OCI-LY7 (cell line): ENCODE measurements at regions not wholly inside any gene's neighbourhood (a gene's known extent, or its start where the extent isn't known, plus 50 kb on each side); places are given as distances from the start of the nearest gene placed in this dataset.

Experiments
- BruUV-seq: library from RNA; stranded (reverse); fragments of 400-500 nt; replicated peaks from 2 replicates; lab custom pipeline; 2021; lab: Mats Ljungman, UMichigan
- CTCF ChIA-PET: fragments of 300-600 bp; sonication (Branson Sonifier 250); formaldehyde crosslinking; loops from one replicate; lab custom pipeline; 2022; ENCODE audit warnings: antibody characterized with exemption; ENCODE audit not compliant: unreplicated experiment; lab: Charles Lee
- POLR2A ChIA-PET: fragments of 300-600 bp; sonication (Branson Sonifier 250); formaldehyde crosslinking; loops from one replicate; lab custom pipeline; 2022; ENCODE audit warnings: antibody characterized with exemption; lab: Charles Lee
- DNase-seq: peaks from one replicate; pipeline ENCODE4 v3.0.0-alpha.2; 2015; ENCODE audit warnings: low spot score
- H2AFZ ChIP-seq: fragments of 200-600 bp; sonication (generic), shearing (Covaris generic); 2 replicates; pipeline ENCODE4 v1.6.1; 2014; ENCODE audit warnings: mild to moderate bottlenecking, antibody characterized with exemption, low read length, moderate library complexity
- H3K27ac ChIP-seq: fragments of 200-600 bp; sonication (generic); 2 replicates; pipeline ENCODE4 v1.5.1; 2014; ENCODE audit warnings: mixed run types, low read depth, mild to moderate bottlenecking, moderate library complexity, low read length, inconsistent platforms; ENCODE audit not compliant: poor library complexity, severe bottlenecking
- H3K36me3 ChIP-seq: fragments of 200-600 bp; sonication (generic); 2 replicates; pipeline ENCODE4 v1.6.1; 2014; ENCODE audit warnings: mild to moderate bottlenecking, antibody characterized with exemption, low read length, moderate library complexity, mixed read lengths; ENCODE audit not compliant: insufficient read depth
- H3K4me1 ChIP-seq: fragments of 200-600 bp; sonication (generic); 2 replicates; pipeline ENCODE4 v1.5.1; 2014; ENCODE audit warnings: mild to moderate bottlenecking, low read length; ENCODE audit not compliant: insufficient read depth, poor library complexity, severe bottlenecking
- H3K4me2 ChIP-seq: fragments of 200-600 bp; sonication (generic); 2 replicates; pipeline ENCODE4 v1.6.1; 2014; ENCODE audit warnings: mild to moderate bottlenecking, low read length
- H3K4me3 ChIP-seq: fragments of 200-600 bp; sonication (generic); 2 replicates; pipeline ENCODE4 v1.5.1; 2014; ENCODE audit warnings: mild to moderate bottlenecking, low read depth, low read length; ENCODE audit not compliant: poor library complexity, severe bottlenecking
- H3K79me2 ChIP-seq: fragments of 200-600 bp; sonication (generic); 2 replicates; pipeline ENCODE4 v1.6.1; 2016; ENCODE audit warnings: low read depth, mild to moderate bottlenecking, low read length, moderate library complexity, mixed read lengths; ENCODE audit not compliant: insufficient read depth
- H3K9me2 ChIP-seq: fragments of 200-600 bp; sonication (generic); 2 replicates; pipeline ENCODE4 v1.6.1; 2016; ENCODE audit warnings: mild to moderate bottlenecking, low read length, mixed read lengths; ENCODE audit not compliant: insufficient read depth
- H3K9me3 ChIP-seq: fragments of 200-600 bp; sonication (generic); 2 replicates; pipeline ENCODE4 v1.6.1; 2014; ENCODE audit warnings: mild to moderate bottlenecking, mixed run types, low read length, mixed read lengths
- H4K20me1 ChIP-seq: fragments of 200-600 bp; sonication (generic); 2 replicates; pipeline ENCODE4 v1.6.1; 2014; ENCODE audit warnings: mild to moderate bottlenecking, antibody characterized with exemption, low read length, moderate library complexity, mixed read lengths; ENCODE audit not compliant: insufficient read depth
- EZH2phosphoT487 ChIP-seq: fragments of 200-600 bp; sonication (generic); IDR thresholded peaks from 2 replicates; pipeline ENCODE4 v1.6.1; 2018; ENCODE audit warnings: low read depth, borderline replicate concordance, mild to moderate bottlenecking, mixed run types, antibody characterized with exemption, low read length, moderate library complexity, mixed read lengths
- intact Hi-C: fragments of 100-400 bp; cut with micrococcal nuclease; formaldehyde crosslinking; loops from one replicate; pipeline ENCODE4 v1.10.0; 2022; ENCODE audit not compliant: unreplicated experiment
- TF ChIP-seq, protein P1 (sequence below): fragments of 200-600 bp; sonication (generic); conservative IDR thresholded peaks from 2 replicates; pipeline ENCODE4 v1.5.1; 2014; ENCODE audit warnings: mild to moderate bottlenecking, antibody characterized with exemption, low read length, moderate library complexity, mixed read lengths

- ChIA-PET CTCF (no interaction called here), POLR2A (no interaction called here)
- TF ChIP-seq, protein P1, sequence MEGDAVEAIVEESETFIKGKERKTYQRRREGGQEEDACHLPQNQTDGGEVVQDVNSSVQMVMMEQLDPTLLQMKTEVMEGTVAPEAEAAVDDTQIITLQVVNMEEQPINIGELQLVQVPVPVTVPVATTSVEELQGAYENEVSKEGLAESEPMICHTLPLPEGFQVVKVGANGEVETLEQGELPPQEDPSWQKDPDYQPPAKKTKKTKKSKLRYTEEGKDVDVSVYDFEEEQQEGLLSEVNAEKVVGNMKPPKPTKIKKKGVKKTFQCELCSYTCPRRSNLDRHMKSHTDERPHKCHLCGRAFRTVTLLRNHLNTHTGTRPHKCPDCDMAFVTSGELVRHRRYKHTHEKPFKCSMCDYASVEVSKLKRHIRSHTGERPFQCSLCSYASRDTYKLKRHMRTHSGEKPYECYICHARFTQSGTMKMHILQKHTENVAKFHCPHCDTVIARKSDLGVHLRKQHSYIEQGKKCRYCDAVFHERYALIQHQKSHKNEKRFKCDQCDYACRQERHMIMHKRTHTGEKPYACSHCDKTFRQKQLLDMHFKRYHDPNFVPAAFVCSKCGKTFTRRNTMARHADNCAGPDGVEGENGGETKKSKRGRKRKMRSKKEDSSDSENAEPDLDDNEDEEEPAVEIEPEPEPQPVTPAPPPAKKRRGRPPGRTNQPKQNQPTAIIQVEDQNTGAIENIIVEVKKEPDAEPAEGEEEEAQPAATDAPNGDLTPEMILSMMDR, result no peak
- no peak for TF ChIP-seq EZH2phosphoT487
- intact Hi-C loops, result no loop called here
- BruUV-seq, result no TSS peak
- Histone ChIP-seq H3K9me2 (no peaks in the 10 kb centered on the region), H3K79me2 (no peaks in the 10 kb centered on the region), H3K4me2 (no peak overlapping the region), H3K27ac (no peak overlapping the region), H3K4me3 (no peak overlapping the region), H4K20me1 (no peaks in the 10 kb centered on the region), H3K9me3 (no peaks in the 10 kb centered on the region), H3K4me1 (no peaks in the 10 kb centered on the region), H2AFZ (no peak overlapping the region), H3K36me3 (no peaks in the 10 kb centered on the region)
- no peak for DNase-seq
These were observed 740.7 kb upstream of the CA10 start for GRCh38 chr17:52899235-52899634.

DNA sequence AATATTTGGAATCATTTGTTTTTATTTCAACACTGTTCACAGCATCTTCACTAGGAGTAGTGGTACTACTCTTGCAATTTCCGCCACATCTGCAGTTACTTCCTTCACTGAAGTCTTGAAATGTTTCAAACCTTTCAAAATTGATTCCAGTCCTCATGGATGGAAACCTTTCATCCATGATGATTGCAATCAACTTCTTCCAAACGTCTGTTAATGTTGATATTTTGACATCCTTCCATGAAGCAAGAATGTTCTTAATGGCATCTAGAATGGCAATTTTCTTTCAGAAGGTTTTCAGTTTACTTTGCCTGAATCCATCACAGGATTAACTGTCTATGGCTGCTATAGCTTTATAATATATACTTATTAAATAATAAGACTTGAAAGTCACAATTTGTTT lies 736.8 kb upstream of the CA10 start:
- POLR2A ChIA-PET, result no interaction called here
- H2AFZ ChIP-seq, result no peak overlapping the region
- no peaks in the 10 kb centered on the region for H3K79me2 ChIP-seq
- TF ChIP-seq, protein P1, result no peak
- no peak for TF ChIP-seq EZH2phosphoT487
- H3K27ac ChIP-seq, result no peak overlapping the region
- no peak overlapping the region for H3K4me2 ChIP-seq
- no peaks in the 10 kb centered on the region for H4K20me1 ChIP-seq
- H3K9me3 ChIP-seq, result no peaks in the 10 kb centered on the region
- H3K9me2 ChIP-seq, result no peaks in the 10 kb centered on the region
- CTCF ChIA-PET, result no interaction called here
- intact Hi-C loops, result no loop called here
- BruUV-seq, result no TSS peak
- no peaks in the 10 kb centered on the region for H3K4me1 ChIP-seq
- no peak for DNase-seq
- H3K4me3 ChIP-seq, result no peak overlapping the region
- H3K36me3 ChIP-seq, result no peaks in the 10 kb centered on the region

DNA sequence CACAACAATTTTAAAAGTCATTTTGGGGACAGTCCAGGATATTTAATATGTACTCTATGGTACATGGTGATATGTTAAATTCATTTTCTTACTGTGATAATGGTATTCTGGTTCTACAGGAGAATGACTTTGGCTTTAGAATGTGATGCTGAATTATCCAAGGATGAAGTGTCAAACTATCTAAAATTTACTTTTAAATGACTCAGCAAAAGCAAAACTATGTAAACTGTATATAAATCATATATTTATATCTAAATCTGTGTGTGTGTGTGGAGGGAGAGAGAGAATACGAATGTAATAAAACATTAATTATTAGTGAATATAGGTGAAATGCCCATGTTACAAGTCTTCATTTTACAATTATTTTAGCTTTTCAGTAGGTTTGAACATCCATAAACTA lies 733.8 kb upstream of the CA10 start:
- intact Hi-C loops, result no loop called here
- H3K4me1 ChIP-seq, result no peaks in the 10 kb centered on the region
- TF ChIP-seq, protein P1, result no peak
- no peak for TF ChIP-seq EZH2phosphoT487

More for the DNA sequence above, 733.8 kb upstream of the CA10 start:
- CTCF ChIA-PET, result no interaction called here
- H3K9me3 ChIP-seq, result no peaks in the 10 kb centered on the region
- no TSS peak for BruUV-seq
- no peaks in the 10 kb centered on the region for H3K79me2 ChIP-seq
- no peak for DNase-seq
- no peak overlapping the region for H3K4me2 ChIP-seq
- no peaks in the 10 kb centered on the region for H4K20me1 ChIP-seq
- no peaks in the 10 kb centered on the region for H3K9me2 ChIP-seq
- H3K27ac ChIP-seq, result no peak overlapping the region
- no peak overlapping the region for H3K4me3 ChIP-seq
- no peaks in the 10 kb centered on the region for H3K36me3 ChIP-seq
- no peak overlapping the region for H2AFZ ChIP-seq
- POLR2A ChIA-PET, result no interaction called here
